RWPE2 (cell line): ENCODE measurements at regions not wholly inside any gene's neighbourhood (a gene's known extent, or its start where the extent isn't known, plus 50 kb on each side); places are given as distances from the start of the nearest gene placed in this dataset.

ENCODE experiments used
- ATAC-seq: fragments of 200-7000 bp; cut with Tn5 transposase; 3 replicates; pipeline ENCODE4 v1.9.1; 2021; ENCODE audit warnings: low read depth
- DNase-seq: peaks from one replicate; pipeline ENCODE4 v3.0.0-alpha.2; 2020; ENCODE audit warnings: low spot score
- H3K27ac ChIP-seq: fragments of 450-650 bp; 2 replicates; pipeline ENCODE4 v1.5.1; 2017; ENCODE audit warnings: mild to moderate bottlenecking; ENCODE audit not compliant: poor library complexity, severe bottlenecking
- H3K27me3 ChIP-seq: fragments of 250-450 bp; sonication (Bioruptor Pico); 2 replicates; pipeline ENCODE4 v1.5.1; 2021; ENCODE audit warnings: mild to moderate bottlenecking, moderate library complexity; ENCODE audit not compliant: insufficient read depth, poor library complexity, severe bottlenecking
- H3K36me3 ChIP-seq: fragments of 250-450 bp; sonication (Bioruptor Pico); 2 replicates; pipeline ENCODE4 v1.5.1; 2020; ENCODE audit warnings: low read depth, mild to moderate bottlenecking, moderate library complexity
- H3K4me1 ChIP-seq: fragments of 250-450 bp; sonication (Bioruptor Pico); 2 replicates; pipeline ENCODE4 v1.5.1; 2021; ENCODE audit warnings: mild to moderate bottlenecking, moderate library complexity; ENCODE audit not compliant: insufficient read depth, poor library complexity, severe bottlenecking
- H3K4me3 ChIP-seq: fragments of 250-450 bp; sonication (Bioruptor Pico); 2 replicates; pipeline ENCODE4 v1.5.1; 2021; ENCODE audit warnings: mild to moderate bottlenecking, moderate library complexity; ENCODE audit not compliant: severe bottlenecking
- H3K9me3 ChIP-seq: fragments of 250-450 bp; sonication (Bioruptor Pico); 2 replicates; pipeline ENCODE4 v1.5.1; 2021; ENCODE audit warnings: mild to moderate bottlenecking, moderate library complexity; ENCODE audit not compliant: severe bottlenecking
- CTCF ChIP-seq: fragments of 450-650 bp; IDR thresholded peaks from one replicate; pipeline ENCODE4 v1.5.1; 2017; ENCODE audit warnings: mild to moderate bottlenecking, moderate library complexity; ENCODE audit not compliant: poor library complexity, severe bottlenecking

DNA sequence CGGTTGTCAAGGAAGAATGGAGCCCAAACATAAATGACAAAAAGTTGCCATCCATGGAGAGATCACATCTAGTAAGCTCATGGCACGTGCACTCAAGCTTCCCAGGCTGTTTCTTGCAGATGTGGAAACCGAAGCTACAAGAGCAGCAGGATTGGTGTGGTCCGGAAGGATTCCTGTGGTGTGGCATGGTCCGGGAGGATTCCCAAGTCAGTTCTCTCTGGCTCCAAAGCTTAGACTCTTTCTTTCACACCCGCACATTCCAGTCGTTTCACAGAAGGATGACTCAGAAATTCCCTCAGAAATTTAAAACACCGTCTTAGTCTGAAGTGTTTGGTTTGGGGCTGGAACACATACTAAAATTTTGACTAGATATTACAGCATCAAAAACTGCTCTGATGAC lies 78.0 kb upstream of the DRD2 start:
- Histone ChIP-seq H3K4me1 (peaks cover 22% of the 10 kb centered on the region), H3K27me3 (no peaks in the 10 kb centered on the region), H3K27ac (peak overlapping the region; percentile 4), H3K4me3 (no peak overlapping the region), H3K36me3 (no peaks in the 10 kb centered on the region), H3K9me3 (no peaks in the 10 kb centered on the region)
- TF ChIP-seq CTCF: no peak
- DNase-seq (peak; percentile 72), ATAC-seq (peak; percentile 94)

DNA sequence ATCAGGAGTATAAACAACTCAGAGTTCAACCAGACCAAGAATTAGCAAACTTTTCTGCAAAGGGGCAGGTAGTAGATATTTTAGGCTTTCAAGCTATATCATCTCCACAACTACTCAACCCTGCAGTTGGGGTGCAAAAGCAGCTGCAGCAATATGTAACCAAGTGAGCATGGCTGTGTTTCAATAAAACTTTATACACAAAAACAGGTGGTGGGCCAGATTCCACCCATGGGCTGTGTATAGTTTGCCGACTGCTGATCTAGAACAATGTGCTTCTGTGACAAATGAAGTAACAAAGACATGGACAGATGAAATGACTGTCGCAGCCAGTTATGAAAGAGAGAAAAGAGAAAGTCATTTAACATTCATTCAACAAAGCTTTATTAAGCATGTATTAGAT lies 77.1 kb upstream of the DRD2 start:
- no peaks in the 10 kb centered on the region for H3K27me3 ChIP-seq
- H3K36me3 ChIP-seq: no peaks in the 10 kb centered on the region
- no peak for TF ChIP-seq CTCF
- DNase-seq: no peak
- H3K9me3 ChIP-seq: no peaks in the 10 kb centered on the region
- H3K4me3 ChIP-seq: no peak overlapping the region
- no peak overlapping the region for H3K27ac ChIP-seq
- peaks cover 27% of the 10 kb centered on the region for H3K4me1 ChIP-seq
- ATAC-seq: no peak

DNA sequence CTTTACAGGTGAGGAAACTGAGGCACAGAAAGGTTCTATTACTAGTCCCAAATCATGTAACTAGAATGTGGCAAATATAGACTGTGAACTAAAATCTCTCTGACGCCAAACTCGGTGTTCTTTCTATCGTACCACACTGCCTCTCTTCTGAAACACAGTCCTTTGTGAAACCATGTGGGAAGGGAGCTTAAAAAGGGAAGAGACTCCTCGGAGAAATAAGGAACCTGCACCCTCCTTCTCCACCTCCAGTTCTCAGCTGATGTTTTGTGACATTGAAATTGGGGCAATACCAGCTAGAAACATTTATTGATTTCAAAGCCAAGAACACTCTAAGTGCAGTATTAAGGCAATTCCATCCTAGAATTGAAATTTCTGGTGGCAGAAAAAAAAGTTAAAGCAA lies 76.4 kb upstream of the DRD2 start:
- H3K9me3 ChIP-seq: no peaks in the 10 kb centered on the region
- no peak overlapping the region for H3K27ac ChIP-seq
- H3K36me3 ChIP-seq: no peaks in the 10 kb centered on the region
- H3K27me3 ChIP-seq: no peaks in the 10 kb centered on the region
- no peak for ATAC-seq
- no peak overlapping the region for H3K4me3 ChIP-seq
- H3K4me1 ChIP-seq: peaks cover 33% of the 10 kb centered on the region
- no peak for DNase-seq
- TF ChIP-seq CTCF: no peak

GRCh38 chr11:113549611-113550578 lies 74.7 kb upstream of the DRD2 start:
- Histone ChIP-seq H3K9me3 (no peaks in the 10 kb centered on the region), H3K4me3 (no peak overlapping the region), H3K27ac (peak overlapping the region; percentile 49), H3K36me3 (no peaks in the 10 kb centered on the region), H3K4me1 (peaks cover 33% of the 10 kb centered on the region), H3K27me3 (no peaks in the 10 kb centered on the region)
- no peak for TF ChIP-seq CTCF
- ATAC-seq: peak; percentile 35; the same call in 1 of the 3 replicates
- DNase-seq: no peak

DNA sequence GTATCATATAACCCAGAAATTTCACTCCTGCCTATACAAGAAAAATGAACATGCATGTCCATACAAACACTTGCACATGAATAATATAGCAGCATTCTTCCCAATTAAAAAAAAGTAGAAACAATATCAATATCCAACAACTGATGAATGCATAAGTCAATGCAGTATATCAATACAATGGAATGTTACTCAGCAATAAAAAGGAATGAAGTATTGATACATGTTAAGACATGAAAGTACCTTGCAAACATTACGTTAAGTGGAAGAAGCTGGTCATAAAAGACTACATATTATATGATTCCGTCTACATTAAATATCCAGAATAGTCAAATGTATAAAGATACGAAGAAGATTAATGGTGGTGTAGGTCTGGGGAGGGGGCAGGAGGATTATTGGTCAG lies 73.9 kb upstream of the DRD2 start:
- TF ChIP-seq CTCF: no peak
- H3K27me3 ChIP-seq: no peaks in the 10 kb centered on the region
- no peaks in the 10 kb centered on the region for H3K9me3 ChIP-seq
- peak overlapping the region; percentile 49 for H3K27ac ChIP-seq
- DNase-seq (no peak), ATAC-seq (no peak)
- peaks cover 30% of the 10 kb centered on the region for H3K4me1 ChIP-seq
- H3K4me3 ChIP-seq: no peak overlapping the region
- no peaks in the 10 kb centered on the region for H3K36me3 ChIP-seq
